HG02943 (cell line): ENCODE measurements at regions not wholly inside any gene's neighbourhood (a gene's known extent, or its start where the extent isn't known, plus 50 kb on each side); places are given as distances from the start of the nearest gene placed in this dataset.
"Not testable (repeated sequence)": the region's sequence is repeated elsewhere in the genome, so short reads cannot be mapped to it uniquely, and the experiment has no call there.

Experiments
- ATAC-seq: cut with Tn5 transposase; IDR thresholded peaks from one replicate; pipeline ENCODE4 v1.9.1; 2021; ENCODE audit warnings: mild to moderate bottlenecking, low read depth, moderate library complexity; ENCODE audit not compliant: unreplicated experiment

GRCh38 chr5:5781335-5781734 is 358.9 kb downstream of the ICE1 start:
- no peak for ATAC-seq

GRCh38 chr5:5780253-5780652 is 357.8 kb downstream of the ICE1 start:
- ATAC-seq = no peak

GRCh38 chr5:5777013-5777412 is 354.5 kb downstream of the ICE1 start:
- ATAC-seq = no peak

DNA sequence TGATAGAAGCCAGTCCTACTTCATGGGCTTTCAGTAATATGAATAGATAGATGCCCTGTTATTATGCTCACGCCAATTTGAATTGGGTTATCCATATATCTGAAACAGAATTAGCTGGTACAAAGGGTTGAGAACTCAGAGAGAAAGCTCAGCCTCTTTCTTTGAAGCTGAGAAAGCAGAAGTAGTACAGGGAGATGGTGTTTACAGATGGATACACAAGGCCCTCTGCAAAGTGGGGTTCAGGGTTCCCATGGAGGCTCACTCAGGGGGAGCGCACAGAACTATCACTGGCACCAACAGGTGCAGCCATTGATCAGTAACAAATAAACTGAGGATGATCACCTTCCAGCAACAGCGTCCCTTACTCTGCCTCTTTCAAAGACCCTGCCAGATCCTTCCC is 349.7 kb downstream of the ICE1 start:
- ATAC-seq = no peak

- ATAC-seq = no peak
Observed at GRCh38 chr5:5770825-5771224, 348.3 kb downstream of the ICE1 start.

- ATAC-seq = no peak
Observed at GRCh38 chr5:5767286-5767928, 344.9 kb downstream of the ICE1 start.

DNA sequence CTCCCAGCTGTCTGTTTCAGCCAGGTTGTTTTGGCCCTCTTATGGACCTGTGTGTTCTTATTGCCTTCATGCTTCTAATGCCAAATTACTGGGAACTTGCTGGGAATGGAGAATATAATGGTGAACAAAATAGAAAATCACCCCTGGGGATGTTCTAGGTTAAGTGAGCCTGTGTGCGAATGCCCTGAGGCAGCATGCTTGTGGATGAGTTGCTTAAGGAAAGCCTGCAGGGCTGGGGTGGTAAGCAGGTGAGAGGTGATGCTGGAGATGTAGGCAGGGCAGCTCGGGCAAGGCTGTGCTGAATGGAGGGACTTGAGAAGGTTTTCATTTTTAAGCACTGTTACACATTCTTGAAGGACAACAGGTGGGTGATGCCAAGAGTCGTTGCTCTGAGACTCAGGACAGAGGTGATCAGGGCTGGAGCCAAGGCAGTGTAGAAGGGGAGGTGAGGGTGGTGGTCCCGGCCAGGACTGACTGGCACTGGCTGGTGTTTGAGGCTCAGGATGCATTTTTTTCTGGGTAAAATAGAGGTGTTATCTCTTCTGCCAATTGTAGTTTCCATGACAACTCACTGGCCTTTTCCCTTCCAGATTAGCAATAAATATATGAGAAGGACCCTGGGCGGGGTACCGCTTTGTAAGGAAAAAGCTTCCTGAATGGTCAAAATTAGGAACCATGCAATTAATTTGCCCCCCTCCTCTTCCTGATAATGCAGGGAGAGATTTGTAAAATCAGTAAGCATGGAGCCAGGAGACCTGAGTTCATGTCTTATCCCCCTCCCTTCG is 342.8 kb downstream of the ICE1 start:
- ATAC-seq = no peak

GRCh38 chr5:5764246-5764645 is 341.8 kb downstream of the ICE1 start:
- ATAC-seq = no peak

GRCh38 chr5:5756762-5757161 is 334.3 kb downstream of the ICE1 start:
- ATAC-seq = no peak

GRCh38 chr5:5755888-5756287 is 333.4 kb downstream of the ICE1 start:
- ATAC-seq = peak; percentile 42

DNA sequence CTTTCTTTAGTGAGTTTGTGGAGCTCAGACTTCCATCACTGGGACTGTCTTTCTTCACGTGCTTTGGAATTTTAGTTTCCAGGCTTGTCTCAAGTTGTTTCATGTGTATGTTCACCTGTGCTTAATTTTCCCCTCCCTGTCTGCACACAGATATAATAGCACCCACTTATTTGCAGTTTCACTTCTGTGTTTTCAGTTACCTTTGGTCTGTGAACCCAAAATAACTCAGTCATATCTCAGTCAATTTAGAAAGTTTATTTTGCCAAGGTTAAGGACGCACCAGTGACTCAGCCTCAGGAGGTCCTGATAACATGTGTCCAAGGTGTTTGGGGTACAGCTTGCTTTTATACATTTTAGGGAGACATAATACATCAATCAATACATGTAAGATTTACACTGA is 330.4 kb downstream of the ICE1 start:
- ATAC-seq = peak; percentile 64

DNA sequence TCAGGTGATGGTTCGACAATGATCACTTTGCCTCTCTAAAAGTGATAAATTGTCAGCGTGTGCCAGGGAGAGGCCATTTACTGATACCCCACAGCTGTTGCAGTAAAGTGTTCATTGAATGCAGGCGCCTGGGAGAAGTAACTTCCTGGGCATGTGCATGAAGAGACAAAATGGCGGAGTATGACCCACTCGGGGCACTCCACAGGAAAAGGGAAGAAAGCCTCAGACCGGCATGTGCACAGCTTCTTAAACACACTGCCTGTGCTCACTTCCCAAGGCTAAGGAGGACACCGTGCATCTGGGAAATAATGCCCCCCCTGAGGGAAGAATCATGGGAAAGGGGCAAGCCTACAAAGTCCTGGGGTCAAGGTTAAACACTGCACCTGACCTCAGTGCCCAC is 329.5 kb downstream of the ICE1 start:
- no peak for ATAC-seq

DNA sequence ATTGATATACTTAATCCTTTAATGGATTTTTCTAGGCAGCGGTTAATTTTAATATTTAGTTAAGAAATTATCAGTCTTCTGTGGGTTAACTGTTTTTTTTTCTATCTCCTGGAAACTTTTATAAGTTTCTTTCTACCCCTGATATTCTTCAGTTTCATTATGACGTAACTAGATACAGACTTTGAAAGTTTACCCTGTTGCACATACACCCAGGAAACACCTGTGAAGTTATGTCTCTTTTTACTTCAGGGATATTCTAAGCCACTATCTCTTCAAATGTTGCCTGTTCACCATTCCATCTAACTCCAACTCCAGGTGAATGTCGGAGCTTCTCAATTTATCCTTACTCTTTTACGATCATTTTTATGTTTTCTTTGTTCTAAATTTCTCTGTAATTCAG is 329.0 kb downstream of the ICE1 start:
- ATAC-seq = peak; percentile 44

DNA sequence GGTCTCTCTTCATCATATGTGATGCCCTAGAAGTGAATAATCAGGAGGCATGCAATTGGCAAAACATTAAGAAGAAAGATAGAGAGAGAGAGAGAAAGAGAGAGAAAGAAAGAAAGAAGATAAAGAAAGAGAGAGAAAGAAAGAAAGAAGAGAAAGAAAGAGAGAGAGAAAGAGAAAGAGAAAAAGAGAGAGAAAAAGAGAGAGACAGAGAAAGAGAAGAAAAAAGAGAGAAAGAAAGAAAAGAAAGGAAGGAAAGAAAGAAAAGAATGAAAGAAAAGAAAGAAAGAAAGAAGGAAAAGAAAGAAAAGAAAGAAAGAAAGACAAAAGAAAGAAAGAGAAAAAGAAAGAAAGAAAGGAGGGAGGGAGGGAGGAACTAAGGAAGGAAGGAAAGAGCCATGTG is 318.9 kb downstream of the ICE1 start:
- ATAC-seq = no peak

GRCh38 chr5:5739490-5739945 is 317.0 kb downstream of the ICE1 start:
- ATAC-seq = no peak

DNA sequence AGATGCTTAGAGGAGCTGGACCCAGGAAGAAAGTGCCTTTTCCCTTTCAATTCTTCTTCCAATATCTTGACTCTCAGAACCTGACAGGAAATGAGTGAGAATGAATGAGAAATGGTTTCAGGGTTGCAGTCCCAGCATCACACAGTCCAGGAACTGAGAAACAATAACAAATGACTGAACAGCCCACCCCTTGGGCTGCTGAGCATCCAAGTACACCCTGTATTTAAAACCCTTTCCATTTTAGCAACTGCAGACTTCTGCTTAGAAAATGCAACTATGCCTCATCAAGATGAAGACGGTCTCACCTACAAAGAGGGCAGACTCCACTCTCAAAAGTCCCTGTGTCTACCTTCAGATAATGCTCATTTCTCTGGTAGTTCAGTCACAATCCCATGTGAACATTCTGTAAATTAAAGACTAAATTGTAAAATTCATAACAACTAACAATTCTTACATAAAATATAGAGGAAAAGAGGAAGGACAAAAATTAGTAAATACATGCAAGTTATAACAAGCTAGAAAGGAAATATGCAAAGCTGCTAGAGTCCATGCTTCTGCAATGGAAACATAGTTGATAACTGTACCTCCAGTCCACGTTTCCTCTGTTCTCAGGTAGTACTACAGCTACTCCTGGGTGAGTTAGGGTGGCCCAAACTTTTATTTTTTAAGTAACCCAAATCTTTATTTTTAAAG is 316.5 kb downstream of the ICE1 start:
- ATAC-seq = peak; percentile 75

- ATAC-seq = no peak
Observed at GRCh38 chr5:5736007-5736406, 313.5 kb downstream of the ICE1 start.

DNA sequence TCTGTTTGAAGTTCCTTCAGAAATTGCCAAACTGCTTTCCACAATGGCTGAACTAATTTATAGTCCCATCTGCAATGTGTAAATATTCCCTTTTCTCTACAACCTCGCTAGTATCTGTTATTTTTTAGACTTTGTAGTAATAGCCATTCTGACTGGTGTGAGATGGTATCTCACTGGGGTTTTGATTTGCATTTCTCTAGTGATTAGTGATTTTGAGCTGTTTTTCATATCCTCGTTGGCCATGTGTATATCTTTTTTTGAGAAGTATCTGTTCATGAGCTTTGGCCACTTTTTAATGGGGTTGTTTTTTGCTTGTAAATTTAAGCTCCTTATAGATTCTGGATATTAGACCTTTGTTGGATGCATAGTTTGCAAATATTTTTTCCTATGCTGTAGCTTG is 310.6 kb downstream of the ICE1 start:
- not testable (repeated sequence) for ATAC-seq

GRCh38 chr5:5726401-5726800 is 303.9 kb downstream of the ICE1 start:
- ATAC-seq = no peak

DNA sequence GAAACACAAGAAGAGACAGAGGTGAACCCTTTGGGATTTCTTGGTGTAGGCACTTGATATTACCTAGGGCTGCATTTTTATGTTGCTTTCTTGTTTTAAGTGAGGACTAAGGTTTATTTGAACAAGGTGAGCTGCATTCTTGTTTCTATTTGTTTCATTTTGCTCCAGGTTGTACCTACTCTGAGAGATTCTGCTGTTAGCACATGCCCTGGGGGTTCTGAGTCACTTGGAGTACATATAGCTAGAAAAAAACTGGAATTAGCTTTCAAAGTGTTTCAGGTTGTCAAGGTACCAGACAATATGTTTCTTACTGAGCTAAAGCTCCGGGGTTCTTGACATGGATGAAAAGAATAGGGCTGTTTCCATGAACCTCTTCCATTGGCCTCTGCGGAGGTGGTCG is 299.4 kb downstream of the ICE1 start:
- ATAC-seq = no peak

DNA sequence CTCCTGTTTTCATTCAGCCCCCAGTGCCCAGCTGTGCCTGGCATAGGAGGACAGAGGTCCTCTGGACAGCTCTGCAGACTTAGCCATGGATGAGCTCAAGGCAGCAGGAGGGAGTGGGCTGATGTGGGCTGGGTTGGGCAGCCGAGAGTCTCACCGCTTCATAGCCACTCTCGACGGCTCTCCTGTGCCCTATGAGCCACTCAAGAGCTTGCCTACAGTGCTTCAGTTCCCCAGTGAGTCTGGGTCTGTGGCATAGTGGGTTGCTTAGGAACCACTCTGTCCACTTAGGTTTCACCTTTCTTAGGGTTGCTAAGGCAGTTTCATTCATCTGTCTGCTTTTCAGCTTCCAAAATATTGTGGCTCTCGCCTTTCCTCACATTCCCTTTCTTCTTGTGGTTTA is 296.8 kb downstream of the ICE1 start:
- no peak for ATAC-seq

DNA sequence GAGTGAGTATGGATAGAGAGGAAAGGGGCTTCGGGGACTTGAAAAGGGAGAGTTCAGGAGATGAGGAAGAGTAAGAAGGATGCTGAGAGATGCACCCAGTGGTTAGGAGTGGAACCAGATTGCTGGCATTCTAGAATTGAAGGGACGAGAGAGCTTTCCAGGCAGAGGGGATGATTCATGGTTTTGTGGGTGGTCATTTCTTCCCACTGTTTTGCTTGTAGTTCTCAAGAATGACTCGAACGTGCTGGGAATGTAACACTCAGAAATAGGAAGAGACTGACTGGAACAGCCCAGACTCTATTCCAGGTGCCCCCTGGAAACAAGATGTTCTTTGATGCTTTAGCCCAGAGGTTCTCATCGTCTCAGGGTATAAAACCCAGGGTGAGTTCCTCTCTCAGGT is 294.2 kb downstream of the ICE1 start:
- ATAC-seq = no peak
